ENCODE measurements at regions not wholly inside any gene's neighbourhood (a gene's known extent, or its start where the extent isn't known, plus 50 kb on each side); places are given as distances from the start of the nearest gene placed in this dataset.

GRCh38 chr4:31392923-31393322 lies 672.8 kb downstream of the PCDH7 start:
- DNase-seq: no peak

- peak; percentile 36 to 68 for DNase-seq
Measured at GRCh38 chr4:31408121-31408520, 688.0 kb downstream of the PCDH7 start.

- DNase-seq: no peak
Measured at GRCh38 chr4:31411565-31411964, 691.4 kb downstream of the PCDH7 start.

GRCh38 chr4:31415629-31416028 lies 695.5 kb downstream of the PCDH7 start:
- no peak for DNase-seq

- no peak for DNase-seq
Measured at GRCh38 chr4:31416498-31416897, 696.3 kb downstream of the PCDH7 start.

GRCh38 chr4:31417040-31417439 lies 696.9 kb downstream of the PCDH7 start:
- no peak for DNase-seq

GRCh38 chr4:31422006-31422405 lies 701.8 kb downstream of the PCDH7 start:
- DNase-seq: no peak

GRCh38 chr4:31427691-31428090 lies 707.5 kb downstream of the PCDH7 start:
- no peak for DNase-seq

GRCh38 chr4:31442236-31442635 lies 722.1 kb downstream of the PCDH7 start:
- DNase-seq: peak in 1 of 2 experiments; percentile 1

- no peak for DNase-seq
Measured at GRCh38 chr4:31445526-31445925, 725.4 kb downstream of the PCDH7 start.

- DNase-seq: no peak
Measured at GRCh38 chr4:31455612-31456011, 735.4 kb downstream of the PCDH7 start.

GRCh38 chr4:31458813-31459212 lies 738.6 kb downstream of the PCDH7 start:
- DNase-seq: no peak

- DNase-seq: no peak
Measured at GRCh38 chr4:31461421-31461820, 741.3 kb downstream of the PCDH7 start.

GRCh38 chr4:31467781-31468180 lies 747.6 kb downstream of the PCDH7 start:
- no peak for DNase-seq

- no peak for DNase-seq
Measured at GRCh38 chr4:31474221-31474620, 754.1 kb downstream of the PCDH7 start.

- DNase-seq: no peak
Measured at GRCh38 chr4:31482691-31483090, 762.5 kb downstream of the PCDH7 start.

- DNase-seq: peak; percentile 84 to 92
Measured at GRCh38 chr4:31499216-31499615, 779.0 kb downstream of the PCDH7 start.

GRCh38 chr4:31516520-31516919 lies 796.4 kb downstream of the PCDH7 start:
- DNase-seq: no peak

GRCh38 chr4:31518796-31519250 lies 798.7 kb downstream of the PCDH7 start:
- DNase-seq: no peak

- no peak for DNase-seq
Measured at GRCh38 chr4:31530555-31530954, 810.4 kb downstream of the PCDH7 start.

- DNase-seq: no peak
Measured at GRCh38 chr4:31538877-31539276, 818.7 kb downstream of the PCDH7 start.

- no peak for DNase-seq
Measured at GRCh38 chr4:31539284-31540069, 819.3 kb downstream of the PCDH7 start.

- no peak for DNase-seq
Measured at GRCh38 chr4:31545330-31545729, 825.2 kb downstream of the PCDH7 start.

- no peak for DNase-seq
Measured at GRCh38 chr4:31545755-31546154, 825.6 kb downstream of the PCDH7 start.

GRCh38 chr4:31548021-31548420 lies 827.9 kb downstream of the PCDH7 start:
- DNase-seq: no peak
